Stimulated activated naive B cell treated with anti-CD40 and anti-IgM and Interleukin-4, amounts not matched to agents 10 μg/mL and 1 μg/mL and 100 μg/mL, for 72 hours (primary cell): ENCODE measurements at regions not wholly inside any gene's neighbourhood (a gene's known extent, or its start where the extent isn't known, plus 50 kb on each side); places are given as distances from the start of the nearest gene placed in this dataset.
"Not testable (repeated sequence)": the region's sequence is repeated elsewhere in the genome, so short reads cannot be mapped to it uniquely, and the experiment has no call there.

Experiments
- ATAC-seq, 2 donors: fragments of 150-1000 bp; cut with Tn5 transposase; replicated peaks; 2 replicates each; pipeline ENCODE4 v1.10.0; 2021; ENCODE audit warnings: moderate library complexity in 1 of 2
- DNase-seq: peaks from one replicate; pipeline ENCODE4 v3.0.0; 2021
- H3K27ac Mint-ChIP-seq: one replicate; pipeline ENCODE4 v1.8.0; 2022; ENCODE audit warnings: mild to moderate bottlenecking, mixed read lengths
- H3K27me3 Mint-ChIP-seq, 2 donors: one replicate each; pipeline ENCODE4 v1.8.0; 2022; ENCODE audit warnings: mixed read lengths in 2 of 2
- H3K36me3 Mint-ChIP-seq, 2 donors: one replicate each; pipeline ENCODE4 v1.8.0; 2022; ENCODE audit warnings: mixed read lengths in 2 of 2, mild to moderate bottlenecking in 1 of 2
- H3K4me1 Mint-ChIP-seq, 2 donors: one replicate each; pipeline ENCODE4 v1.8.0; 2022; ENCODE audit warnings: mixed read lengths in 2 of 2, mild to moderate bottlenecking in 1 of 2
- H3K4me3 Mint-ChIP-seq, 2 donors: one replicate each; pipeline ENCODE4 v1.8.0; 2022; ENCODE audit warnings: mild to moderate bottlenecking in 2 of 2, mixed read lengths in 2 of 2, moderate library complexity in 1 of 2
- H3K9me3 Mint-ChIP-seq, 2 donors: one replicate each; pipeline ENCODE4 v1.8.0; 2022; ENCODE audit warnings: mixed read lengths in 2 of 2, mild to moderate bottlenecking in 1 of 2

DNA sequence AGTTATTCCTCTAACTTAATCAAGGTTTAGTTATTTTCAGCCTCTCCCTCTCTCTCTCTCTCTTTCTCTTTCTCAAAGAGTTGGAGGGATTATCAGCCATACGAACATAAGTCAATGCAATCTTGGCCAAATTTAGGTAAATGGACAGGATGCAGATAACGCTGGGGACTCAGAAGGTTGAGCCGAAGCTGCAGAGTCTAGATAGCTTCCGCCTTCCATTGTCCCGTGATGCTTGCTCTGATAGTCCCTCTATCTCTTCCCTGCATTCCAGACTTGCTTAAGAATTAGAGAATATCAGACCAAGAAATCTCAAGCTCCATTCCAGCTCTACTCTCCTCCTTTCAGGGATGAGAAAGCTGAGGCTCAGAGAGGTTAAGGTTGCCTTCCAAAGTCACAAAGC is 502.8 kb upstream of the TNP1 start:
- no peaks in the 10 kb centered on the region for H3K9me3 Mint-ChIP-seq
- H3K27me3 Mint-ChIP-seq = peaks cover 17 to 19% of the 10 kb centered on the region in 2 donors
- ATAC-seq = no peak
- H3K4me1 Mint-ChIP-seq = peaks cover 7 to 8% of the 10 kb centered on the region in 2 donors
- DNase-seq = no peak
- H3K36me3 Mint-ChIP-seq = no peaks in the 10 kb centered on the region
- no peak overlapping the region for H3K4me3 Mint-ChIP-seq
- no peak overlapping the region for H3K27ac Mint-ChIP-seq

DNA sequence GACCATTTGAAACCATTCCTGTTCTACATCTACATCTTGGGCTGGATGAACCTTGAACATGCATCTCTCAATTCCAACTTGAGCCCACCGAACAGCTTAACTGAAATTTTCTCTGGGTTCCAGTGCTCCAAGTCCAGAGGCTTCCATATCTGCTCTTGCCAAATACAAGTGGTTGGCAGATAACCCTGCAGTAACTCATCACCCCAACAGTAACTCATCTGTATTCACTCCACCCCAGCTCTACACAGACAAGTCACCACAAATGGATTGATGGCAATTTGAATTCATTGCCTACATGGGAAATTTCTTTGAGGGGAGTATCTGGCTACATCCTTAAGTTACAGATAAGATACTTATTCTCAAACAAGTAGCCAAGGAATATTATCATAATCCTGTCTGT is 502.4 kb upstream of the TNP1 start:
- peaks cover 7 to 8% of the 10 kb centered on the region in 2 donors for H3K4me1 Mint-ChIP-seq
- no peaks in the 10 kb centered on the region for H3K36me3 Mint-ChIP-seq
- no peaks in the 10 kb centered on the region for H3K9me3 Mint-ChIP-seq
- H3K4me3 Mint-ChIP-seq = no peak overlapping the region
- ATAC-seq (no peak), DNase-seq (no peak)
- H3K27ac Mint-ChIP-seq = no peak overlapping the region
- peaks cover 19 to 21% of the 10 kb centered on the region in 2 donors for H3K27me3 Mint-ChIP-seq

DNA sequence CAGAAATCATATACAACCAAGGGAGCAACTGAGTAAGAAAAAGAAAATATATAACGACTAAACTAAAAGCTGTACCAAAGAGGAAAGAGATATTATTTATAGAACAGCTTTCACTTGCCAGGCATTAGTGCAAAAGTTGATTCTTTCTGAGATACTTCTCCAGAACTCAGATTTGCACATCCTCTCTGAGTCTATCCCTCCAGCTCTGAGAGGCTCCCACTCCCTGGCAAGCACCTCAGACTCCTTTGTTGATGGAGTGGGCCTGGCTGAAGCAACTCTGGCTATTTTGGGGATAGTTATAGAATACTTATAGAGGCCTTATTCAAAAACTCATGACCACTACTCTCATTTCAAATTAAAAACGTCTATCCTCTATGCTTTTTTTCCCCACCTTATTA is 501.6 kb upstream of the TNP1 start:
- peaks cover 19 to 26% of the 10 kb centered on the region in 2 donors for H3K27me3 Mint-ChIP-seq
- peaks cover 7 to 8% of the 10 kb centered on the region in 2 donors for H3K4me1 Mint-ChIP-seq
- no peak overlapping the region for H3K27ac Mint-ChIP-seq
- no peak for DNase-seq
- H3K36me3 Mint-ChIP-seq = no peaks in the 10 kb centered on the region
- H3K9me3 Mint-ChIP-seq = no peaks in the 10 kb centered on the region
- no peak for ATAC-seq
- H3K4me3 Mint-ChIP-seq = no peak overlapping the region

DNA sequence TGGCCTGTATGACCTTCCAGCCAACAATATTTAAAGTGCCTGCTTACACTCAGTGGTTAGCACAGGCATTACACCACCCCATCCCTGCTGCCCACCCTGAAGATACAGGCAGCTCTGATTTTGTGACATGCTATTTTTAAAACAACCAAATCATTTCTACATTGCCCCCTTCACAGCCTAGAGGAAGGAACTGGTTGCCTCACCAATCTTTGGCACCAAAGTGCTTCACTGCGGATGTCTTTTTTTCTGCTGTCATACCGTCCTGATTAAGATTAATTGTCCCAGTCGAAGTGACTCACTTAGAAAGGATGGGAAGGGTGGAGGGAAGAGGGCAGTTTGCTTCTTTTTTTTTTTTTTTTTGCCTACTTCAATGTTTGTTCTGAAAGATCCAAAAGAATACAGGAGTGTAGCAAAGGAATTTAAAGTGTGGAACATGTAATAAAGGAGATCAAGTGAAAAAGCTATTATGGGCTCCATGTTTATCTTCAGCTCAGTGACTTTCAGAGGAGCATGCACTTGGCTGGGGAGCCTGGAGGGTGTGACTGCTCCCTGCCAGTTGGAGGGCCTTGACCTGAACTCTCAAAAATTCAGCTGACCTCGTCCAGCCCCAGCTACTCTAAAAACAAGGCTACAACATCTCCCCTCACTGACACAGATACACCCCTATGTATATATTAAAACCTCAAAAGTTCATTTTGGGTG is 501.1 kb upstream of the TNP1 start:
- ATAC-seq (no peak), DNase-seq (no peak)
- peaks cover 7 to 8% of the 10 kb centered on the region in 2 donors for H3K4me1 Mint-ChIP-seq
- peaks cover 21 to 26% of the 10 kb centered on the region in 2 donors for H3K27me3 Mint-ChIP-seq
- H3K27ac Mint-ChIP-seq = no peak overlapping the region
- no peak overlapping the region for H3K4me3 Mint-ChIP-seq
- H3K36me3 Mint-ChIP-seq = no peaks in the 10 kb centered on the region
- no peaks in the 10 kb centered on the region for H3K9me3 Mint-ChIP-seq

DNA sequence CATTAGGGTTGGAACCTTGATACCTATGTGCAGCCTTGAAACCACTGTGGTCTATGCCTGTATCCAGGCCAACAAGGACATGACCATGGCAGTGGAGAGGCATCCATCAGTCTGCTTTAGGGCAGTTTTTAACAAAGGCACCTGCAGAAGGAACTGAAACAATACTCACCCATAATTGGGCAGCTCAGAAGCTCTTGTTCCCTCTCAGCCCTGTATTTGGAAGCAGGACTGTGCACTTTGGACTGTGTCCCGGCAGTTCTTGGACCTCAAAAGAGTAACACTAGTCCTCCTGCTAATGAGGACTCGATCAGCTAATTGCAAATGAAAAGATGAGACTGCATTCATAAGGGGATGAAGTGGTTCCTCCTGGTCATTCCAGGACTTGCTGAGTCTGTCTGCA is 500.2 kb upstream of the TNP1 start:
- peaks cover 29 to 33% of the 10 kb centered on the region in 2 donors for H3K27me3 Mint-ChIP-seq
- H3K4me1 Mint-ChIP-seq = peaks cover 7 to 8% of the 10 kb centered on the region in 2 donors
- H3K27ac Mint-ChIP-seq = no peak overlapping the region
- no peak overlapping the region for H3K4me3 Mint-ChIP-seq
- DNase-seq (no peak), ATAC-seq (no peak)
- H3K9me3 Mint-ChIP-seq = no peaks in the 10 kb centered on the region
- H3K36me3 Mint-ChIP-seq = no peaks in the 10 kb centered on the region

DNA sequence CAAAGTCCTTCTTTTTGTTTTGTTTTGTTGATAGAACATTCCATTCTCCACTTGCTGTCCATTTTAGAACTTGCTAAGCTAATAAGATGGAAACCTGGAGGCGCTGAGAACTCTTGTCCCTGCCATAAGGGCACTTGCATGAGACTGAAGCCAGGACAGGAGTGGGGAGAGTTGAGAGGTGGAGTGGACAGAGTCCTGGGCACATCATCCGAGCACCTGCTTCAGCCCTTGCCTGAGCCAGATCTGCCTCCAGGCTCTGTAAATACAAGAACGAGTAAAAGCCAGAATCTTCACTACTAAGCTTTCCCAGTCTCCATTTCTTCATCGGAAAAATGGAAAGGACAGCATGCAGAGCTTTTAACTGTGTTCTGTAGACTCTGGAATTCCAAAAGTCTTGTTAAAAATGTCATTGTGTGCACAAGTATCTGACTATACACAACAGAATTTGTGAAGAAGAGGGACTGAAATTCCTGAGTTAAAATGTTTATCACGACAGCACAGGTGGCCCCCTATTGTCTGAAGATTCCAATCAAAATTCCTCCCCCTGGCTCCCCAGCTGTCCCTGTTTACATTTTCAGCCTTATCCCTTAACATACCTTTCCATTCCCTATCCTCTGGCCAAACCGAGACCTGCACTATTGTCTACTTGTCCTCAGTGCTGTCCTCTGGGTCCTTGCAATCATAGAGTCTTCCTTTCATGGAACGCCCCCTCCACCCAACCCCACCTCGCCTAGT is 498.2 kb upstream of the TNP1 start:
- H3K36me3 Mint-ChIP-seq = peaks cover 0 to 4% of the 10 kb centered on the region in 2 donors
- DNase-seq (no peak), ATAC-seq (no peak)
- H3K4me1 Mint-ChIP-seq = no peaks in the 10 kb centered on the region
- H3K27me3 Mint-ChIP-seq = peaks cover 36 to 39% of the 10 kb centered on the region in 2 donors
- no peak overlapping the region for H3K4me3 Mint-ChIP-seq
- H3K27ac Mint-ChIP-seq = no peak overlapping the region
- H3K9me3 Mint-ChIP-seq = no peaks in the 10 kb centered on the region

DNA sequence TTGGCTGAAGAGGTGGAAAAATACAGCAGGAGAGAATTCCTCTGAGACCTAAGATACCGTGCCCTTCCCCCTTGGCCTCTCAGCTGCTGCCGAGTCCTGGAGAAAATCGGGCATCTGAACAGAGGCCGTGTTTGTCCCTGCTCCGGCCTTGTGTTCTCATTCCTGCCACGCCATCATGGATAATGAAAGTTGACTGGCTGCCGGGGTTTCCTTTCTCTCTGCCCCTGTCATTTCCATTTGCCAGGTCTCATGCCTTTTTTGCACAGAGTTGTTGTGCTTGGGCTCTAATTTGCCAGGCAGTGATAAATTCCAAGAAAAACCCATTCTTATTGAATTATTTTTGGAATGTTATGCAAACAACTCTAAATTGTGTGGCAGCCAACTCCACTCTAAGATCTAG is 496.9 kb upstream of the TNP1 start:
- Mint-ChIP-seq H3K4me1 (no peaks in the 10 kb centered on the region), H3K27ac (no peak overlapping the region), H3K36me3 (peaks cover 0 to 4% of the 10 kb centered on the region in 2 donors), H3K4me3 (no peak overlapping the region), H3K9me3 (no peaks in the 10 kb centered on the region), H3K27me3 (peaks cover 38 to 40% of the 10 kb centered on the region in 2 donors)
- ATAC-seq (no peak), DNase-seq (no peak)

DNA sequence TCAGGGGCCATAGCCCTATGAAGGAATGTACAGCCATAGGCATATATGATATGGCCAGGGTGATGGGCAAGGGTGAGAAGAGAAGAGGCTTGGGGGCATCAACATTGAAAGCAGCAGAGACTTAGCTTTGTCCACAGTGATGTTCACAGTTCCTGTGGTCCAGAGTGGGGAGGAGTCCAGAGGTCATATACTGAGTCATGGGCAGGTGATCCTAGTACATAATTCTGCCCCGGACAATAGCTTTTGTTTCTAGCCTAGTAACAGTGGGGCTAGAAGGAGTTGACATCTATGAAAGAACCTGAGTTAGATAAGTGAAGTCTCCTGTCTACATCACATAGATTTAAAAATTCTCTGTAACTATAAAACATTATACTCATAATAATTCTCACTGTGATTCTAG is 496.3 kb upstream of the TNP1 start:
- Mint-ChIP-seq H3K4me1 (no peaks in the 10 kb centered on the region), H3K27me3 (peaks cover 40 to 43% of the 10 kb centered on the region in 2 donors), H3K4me3 (no peak overlapping the region), H3K9me3 (no peaks in the 10 kb centered on the region), H3K36me3 (peaks cover under 1 to 4% of the 10 kb centered on the region in 2 donors), H3K27ac (no peak overlapping the region)
- DNase-seq (no peak), ATAC-seq (no peak)

DNA sequence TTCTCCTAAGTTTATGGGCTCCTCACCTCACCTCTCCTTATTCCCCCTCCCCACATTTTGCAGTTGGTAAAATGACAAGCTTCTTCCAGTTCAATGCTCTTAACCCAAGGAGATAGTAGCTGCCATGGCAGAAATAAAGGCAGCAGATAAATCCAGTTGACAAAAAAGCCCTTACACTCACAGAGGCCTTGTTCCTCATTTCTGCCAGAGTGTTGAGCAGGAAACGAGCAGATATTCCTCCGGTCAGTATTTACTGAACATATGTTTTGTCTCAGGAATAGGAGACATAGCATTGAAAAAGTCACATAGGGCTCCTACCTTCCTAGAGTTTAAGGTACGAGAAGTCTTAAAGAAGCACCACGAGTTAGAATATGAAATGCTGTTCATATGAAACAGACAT is 493.7 kb upstream of the TNP1 start:
- peaks cover 0 to 6% of the 10 kb centered on the region in 2 donors for H3K9me3 Mint-ChIP-seq
- H3K27ac Mint-ChIP-seq = no peak overlapping the region
- no peaks in the 10 kb centered on the region for H3K4me1 Mint-ChIP-seq
- peaks cover 2 to 4% of the 10 kb centered on the region in 2 donors for H3K36me3 Mint-ChIP-seq
- ATAC-seq = no peak
- H3K4me3 Mint-ChIP-seq = no peak overlapping the region
- no peak for DNase-seq
- peaks cover 52 to 63% of the 10 kb centered on the region in 2 donors for H3K27me3 Mint-ChIP-seq

DNA sequence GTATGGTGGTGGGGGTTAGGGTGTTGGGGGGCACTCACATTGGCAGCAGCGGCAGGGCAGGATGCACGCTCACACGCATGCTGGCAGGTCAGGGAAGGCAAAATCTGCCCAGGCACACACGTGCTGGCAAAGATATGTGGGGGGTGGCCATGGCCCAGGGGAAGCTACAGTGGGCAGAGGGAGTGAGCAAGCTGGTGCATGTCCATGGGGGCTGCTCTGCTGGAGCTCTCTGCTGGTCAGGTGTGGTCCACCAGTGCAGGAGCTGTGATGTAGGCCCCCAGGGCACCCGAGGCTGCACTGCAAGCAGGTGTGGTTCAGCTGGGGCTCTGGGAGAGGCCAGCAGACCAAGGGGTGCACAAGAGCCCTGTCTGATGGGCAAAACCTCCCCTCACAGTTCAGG is 491.5 kb upstream of the TNP1 start:
- no peak overlapping the region for H3K4me3 Mint-ChIP-seq
- peaks cover 3 to 4% of the 10 kb centered on the region in 2 donors for H3K36me3 Mint-ChIP-seq
- ATAC-seq (no peak), DNase-seq (no peak)
- peaks cover 9 to 18% of the 10 kb centered on the region in 2 donors for H3K9me3 Mint-ChIP-seq
- H3K27me3 Mint-ChIP-seq = peaks cover 53 to 71% of the 10 kb centered on the region in 2 donors
- H3K27ac Mint-ChIP-seq = no peak overlapping the region
- no peaks in the 10 kb centered on the region for H3K4me1 Mint-ChIP-seq

DNA sequence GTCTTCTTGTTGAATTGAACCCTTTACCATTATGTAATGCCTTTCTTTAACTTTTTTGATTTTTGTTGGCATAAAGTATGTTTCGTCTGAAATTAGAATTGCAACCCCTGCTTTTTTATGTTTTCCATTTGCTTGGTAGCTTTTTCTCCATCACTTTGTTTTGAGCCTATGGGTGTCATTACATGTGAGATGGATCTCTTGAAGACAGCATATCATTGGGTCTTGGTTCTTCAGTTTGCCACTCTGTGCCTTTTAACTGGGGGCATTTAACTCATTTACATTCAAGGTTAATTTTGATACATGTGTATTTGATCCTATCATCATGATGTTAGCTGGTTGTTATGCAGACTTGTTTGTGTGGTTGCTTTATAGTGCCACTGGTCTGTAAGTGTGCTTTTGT is 489.4 kb upstream of the TNP1 start:
- no peak for ATAC-seq
- Mint-ChIP-seq H3K27ac (no peak overlapping the region), H3K9me3 (peaks cover 9 to 18% of the 10 kb centered on the region in 2 donors), H3K36me3 (peaks cover 0 to 3% of the 10 kb centered on the region in 2 donors), H3K27me3 (peaks cover 41 to 61% of the 10 kb centered on the region in 2 donors), H3K4me1 (no peaks in the 10 kb centered on the region), H3K4me3 (no peak overlapping the region)
- DNase-seq = no peak

DNA sequence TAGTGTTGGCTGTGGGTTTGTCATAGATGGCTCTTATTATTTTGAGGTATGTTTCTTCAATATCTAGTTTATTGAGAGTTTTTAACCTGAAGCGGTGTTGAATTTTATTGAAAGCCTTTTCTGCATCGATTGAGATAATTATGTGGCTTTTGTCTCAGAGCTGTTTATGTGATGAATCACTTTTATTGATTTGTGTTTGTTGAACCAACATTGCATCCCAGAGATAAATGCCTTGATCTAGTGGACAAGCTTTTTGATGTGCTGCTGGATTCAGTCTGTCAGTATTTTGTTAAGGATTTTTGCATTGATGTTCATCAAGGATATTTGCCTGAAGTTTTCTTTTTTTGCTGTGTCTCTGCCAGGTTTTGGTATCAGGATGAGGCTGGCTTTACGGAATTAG is 487.8 kb upstream of the TNP1 start:
- H3K9me3 Mint-ChIP-seq = peaks cover 9 to 18% of the 10 kb centered on the region in 2 donors
- not testable (repeated sequence) for H3K36me3 Mint-ChIP-seq, H3K4me3 Mint-ChIP-seq, H3K27ac Mint-ChIP-seq, ATAC-seq, H3K4me1 Mint-ChIP-seq, DNase-seq
- peaks cover 44 to 57% of the 10 kb centered on the region in 2 donors for H3K27me3 Mint-ChIP-seq

DNA sequence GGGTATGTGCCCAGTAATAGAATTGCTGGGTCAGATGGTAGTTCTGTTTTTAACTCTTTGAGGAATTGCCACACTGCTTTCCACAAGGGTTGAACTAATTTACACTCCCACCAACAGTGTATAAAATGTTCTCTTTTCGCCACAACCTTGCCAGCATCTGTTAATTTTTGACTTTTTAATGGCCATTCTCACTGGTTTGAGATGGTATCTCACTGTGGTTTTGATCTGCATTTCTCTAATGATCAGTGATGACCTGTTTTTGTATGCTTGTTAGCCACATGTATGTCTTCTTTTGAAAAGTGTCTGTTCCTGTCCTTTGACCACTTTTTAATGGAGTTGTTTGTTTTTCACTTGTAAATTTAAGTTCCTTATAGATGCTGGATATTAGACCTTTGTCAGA is 486.2 kb upstream of the TNP1 start:
- H3K9me3 Mint-ChIP-seq = peaks cover 9 to 18% of the 10 kb centered on the region in 2 donors
- H3K36me3 Mint-ChIP-seq, ATAC-seq, DNase-seq, H3K4me3 Mint-ChIP-seq, H3K4me1 Mint-ChIP-seq, H3K27ac Mint-ChIP-seq: not testable (repeated sequence)
- H3K27me3 Mint-ChIP-seq = peaks cover 37 to 52% of the 10 kb centered on the region in 2 donors

DNA sequence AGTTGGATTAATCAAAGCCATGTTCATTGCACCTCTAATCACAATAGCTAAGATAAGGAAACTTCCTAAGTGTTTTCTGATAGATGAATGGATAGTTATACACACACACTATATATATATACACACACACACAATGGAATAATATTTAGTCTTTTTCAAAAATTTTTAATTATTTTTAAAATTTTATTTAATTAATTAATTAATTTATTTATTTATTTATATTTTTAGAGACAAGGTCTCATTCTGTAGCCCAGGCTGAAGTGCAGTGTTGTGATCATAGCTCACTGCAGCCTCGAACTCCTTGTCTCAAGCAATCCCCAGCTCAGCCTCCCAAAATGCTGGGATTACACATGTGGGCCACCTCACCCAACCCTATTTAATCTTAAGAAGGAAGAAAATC is 481.0 kb upstream of the TNP1 start:
- H3K9me3 Mint-ChIP-seq = no peaks in the 10 kb centered on the region
- no peaks in the 10 kb centered on the region for H3K36me3 Mint-ChIP-seq
- H3K4me3 Mint-ChIP-seq = no peak overlapping the region
- DNase-seq (no peak), ATAC-seq (no peak)
- H3K4me1 Mint-ChIP-seq = no peaks in the 10 kb centered on the region
- H3K27ac Mint-ChIP-seq = no peak overlapping the region
- peaks cover 30 to 38% of the 10 kb centered on the region in 2 donors for H3K27me3 Mint-ChIP-seq

DNA sequence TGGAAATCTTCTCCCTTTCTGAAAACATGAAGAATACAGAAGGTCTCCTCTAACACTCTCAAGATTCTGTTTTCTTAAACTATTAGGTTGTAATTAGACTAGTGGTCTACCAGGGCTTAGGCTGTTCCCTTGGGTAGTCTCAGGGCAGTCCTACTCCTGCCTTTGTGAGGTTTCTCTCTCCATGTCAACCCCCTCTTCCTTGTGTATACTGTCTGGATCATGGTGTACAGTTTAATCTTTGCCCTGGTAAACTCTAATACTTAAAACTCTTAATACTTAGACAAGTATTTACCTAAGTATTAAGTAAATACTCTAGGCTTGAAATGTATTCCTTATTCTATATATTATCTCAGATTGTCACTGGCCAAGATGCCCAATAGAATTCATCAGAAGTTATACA is 480.3 kb upstream of the TNP1 start:
- no peaks in the 10 kb centered on the region for H3K36me3 Mint-ChIP-seq
- H3K27ac Mint-ChIP-seq = no peak overlapping the region
- H3K27me3 Mint-ChIP-seq = peaks cover 29 to 38% of the 10 kb centered on the region in 2 donors
- H3K9me3 Mint-ChIP-seq = no peaks in the 10 kb centered on the region
- no peak for ATAC-seq
- H3K4me3 Mint-ChIP-seq = no peak overlapping the region
- H3K4me1 Mint-ChIP-seq = no peaks in the 10 kb centered on the region
- no peak for DNase-seq
